ENCODE measurements at regions not wholly inside any gene's neighbourhood (a gene's known extent, or its start where the extent isn't known, plus 50 kb on each side); places are given as distances from the start of the nearest gene placed in this dataset.
A peak's percentile ranks its signal among the peaks of the same experiment; 100 is the strongest.

DNA sequence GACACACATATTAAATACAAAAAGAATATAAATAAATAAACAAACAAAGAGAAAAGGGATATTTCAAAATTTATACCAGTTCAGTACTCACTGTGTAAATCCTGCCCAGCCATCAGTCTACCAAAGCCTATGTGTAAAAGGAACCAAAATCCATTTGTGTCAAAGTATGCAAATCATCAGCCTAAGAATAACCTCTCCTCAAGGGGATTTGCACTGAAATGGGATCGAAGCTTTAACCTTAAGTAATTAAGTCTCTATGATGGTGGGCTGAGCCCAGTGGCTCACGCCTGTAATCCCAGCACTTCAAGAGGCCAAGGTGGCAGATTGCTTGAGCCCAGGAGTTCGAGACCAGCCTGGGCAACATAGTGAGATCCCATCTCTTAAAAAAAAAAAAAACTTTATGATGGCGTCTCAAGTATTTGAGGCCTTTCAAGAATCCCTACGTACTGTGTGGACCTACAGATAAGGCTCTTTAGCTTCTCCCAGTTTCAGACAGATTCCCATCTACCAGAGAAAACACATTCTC, 57.8 kb upstream of the METAP2 start:
- Histone ChIP-seq H3K27ac (peak overlapping the region in 1 of 4 donors; percentile 22), H3K27me3 (no peaks in the 10 kb centered on the region), H3K36me3 (no peaks in the 10 kb centered on the region), H3K4me3 (no peak overlapping the region), H3K4me1 (peaks cover 0 to 5% (median 2%) of the 10 kb centered on the region in 4 donors), H3K9me3 (no peaks in the 10 kb centered on the region)
- DNase-seq = no peak
- no peak for TF ChIP-seq POLR2AphosphoS5 (IDR thresholded peaks at IDR 0.05)
- TF ChIP-seq, protein P1, sequence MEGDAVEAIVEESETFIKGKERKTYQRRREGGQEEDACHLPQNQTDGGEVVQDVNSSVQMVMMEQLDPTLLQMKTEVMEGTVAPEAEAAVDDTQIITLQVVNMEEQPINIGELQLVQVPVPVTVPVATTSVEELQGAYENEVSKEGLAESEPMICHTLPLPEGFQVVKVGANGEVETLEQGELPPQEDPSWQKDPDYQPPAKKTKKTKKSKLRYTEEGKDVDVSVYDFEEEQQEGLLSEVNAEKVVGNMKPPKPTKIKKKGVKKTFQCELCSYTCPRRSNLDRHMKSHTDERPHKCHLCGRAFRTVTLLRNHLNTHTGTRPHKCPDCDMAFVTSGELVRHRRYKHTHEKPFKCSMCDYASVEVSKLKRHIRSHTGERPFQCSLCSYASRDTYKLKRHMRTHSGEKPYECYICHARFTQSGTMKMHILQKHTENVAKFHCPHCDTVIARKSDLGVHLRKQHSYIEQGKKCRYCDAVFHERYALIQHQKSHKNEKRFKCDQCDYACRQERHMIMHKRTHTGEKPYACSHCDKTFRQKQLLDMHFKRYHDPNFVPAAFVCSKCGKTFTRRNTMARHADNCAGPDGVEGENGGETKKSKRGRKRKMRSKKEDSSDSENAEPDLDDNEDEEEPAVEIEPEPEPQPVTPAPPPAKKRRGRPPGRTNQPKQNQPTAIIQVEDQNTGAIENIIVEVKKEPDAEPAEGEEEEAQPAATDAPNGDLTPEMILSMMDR (IDR thresholded peaks at IDR 0.05) = no peak
- TF ChIP-seq POLR2A (IDR thresholded peaks at IDR 0.05) = no peak
- TF ChIP-seq EP300 (IDR thresholded peaks at IDR 0.05; ENCODE audit: low read depth) = no peak
- intact Hi-C loops (cut with DNase I; ENCODE audit: low total_unique reads) = no loop called here
- WGBS, 2 donors (ENCODE audit: low coverage in 1 of 2) = 72% methylated on average over 5 of the region's 5 CpGs; no CpG with 5 or more reads in 1 of the 2 donors
- in situ Hi-C loops (cut with MboI; ENCODE audit: low pct_ligation_motif_present in 1 of 4, low pct_unique_long_range_greater_than_20kb in 1 of 4, low sequenced_read_pairs in 3 of 4) = no loop called here

DNA sequence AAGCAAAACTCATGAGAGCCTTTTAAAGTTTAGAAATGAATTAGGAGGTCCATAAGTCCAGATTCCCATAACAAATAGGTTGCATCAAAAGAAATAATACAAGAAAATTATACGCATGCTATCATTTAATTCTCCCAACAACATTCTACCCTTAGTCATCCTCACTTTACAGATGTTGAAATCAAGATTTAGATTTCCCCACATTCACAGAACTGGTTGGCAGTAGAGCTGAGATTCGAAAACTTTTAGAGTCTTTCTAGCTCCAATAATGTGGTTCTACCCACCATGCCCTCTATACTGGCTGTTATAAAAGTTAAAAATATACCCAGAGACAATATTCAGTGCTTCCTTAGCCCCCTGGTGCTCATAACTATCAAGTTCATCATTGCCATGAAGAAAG, 56.6 kb upstream of the METAP2 start:
- TF ChIP-seq EP300 (IDR thresholded peaks at IDR 0.05; ENCODE audit: low read depth) = no peak
- in situ Hi-C loops (cut with MboI; ENCODE audit: low pct_ligation_motif_present in 1 of 4, low pct_unique_long_range_greater_than_20kb in 1 of 4, low sequenced_read_pairs in 3 of 4) (no loop called here), intact Hi-C loops (cut with DNase I; ENCODE audit: low total_unique reads) (no loop called here)

DNA sequence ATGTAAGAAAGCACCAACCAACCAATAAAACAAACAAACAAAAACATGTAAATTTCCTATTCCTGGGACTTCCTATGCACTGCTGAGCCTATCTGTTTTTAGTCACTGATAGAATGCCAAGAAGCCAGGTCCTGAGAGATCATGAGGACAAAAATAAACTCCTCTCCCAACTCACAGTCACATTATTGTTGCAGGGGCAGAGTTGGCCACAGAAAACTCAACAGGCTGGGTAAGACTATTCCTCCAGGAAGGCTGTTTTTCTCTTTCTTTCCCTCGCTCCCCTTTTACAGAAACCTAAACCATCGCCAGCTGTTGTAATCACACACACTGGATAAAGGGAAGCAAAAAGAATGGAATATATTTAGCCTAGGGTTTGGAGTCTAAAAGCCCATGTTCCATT, 55.8 kb upstream of the METAP2 start:
- DNase-seq = no peak
- TF ChIP-seq POLR2AphosphoS5 (IDR thresholded peaks at IDR 0.05) (no peak), POLR2A (IDR thresholded peaks at IDR 0.05) (no peak), EP300 (IDR thresholded peaks at IDR 0.05; ENCODE audit: low read depth) (no peak)
- TF ChIP-seq, protein P1 (IDR thresholded peaks at IDR 0.05) = no peak
- Histone ChIP-seq H3K36me3 (no peaks in the 10 kb centered on the region), H3K4me3 (no peak overlapping the region), H3K4me1 (peaks cover 0 to 5% (median 2%) of the 10 kb centered on the region in 4 donors), H3K9me3 (no peaks in the 10 kb centered on the region), H3K27ac (peak overlapping the region in 1 of 4 donors; percentile 29), H3K27me3 (no peaks in the 10 kb centered on the region)
- in situ Hi-C loops (cut with MboI; ENCODE audit: low pct_ligation_motif_present in 1 of 4, low pct_unique_long_range_greater_than_20kb in 1 of 4, low sequenced_read_pairs in 3 of 4) = no loop called here
- 86% methylated on average over 2 of the region's 2 CpGs; no CpG with 5 or more reads in 1 of the 2 donors for WGBS, 2 donors (ENCODE audit: low coverage in 1 of 2)
- intact Hi-C loops (cut with DNase I; ENCODE audit: low total_unique reads) = no loop called here

More for the DNA sequence above, 56.6 kb upstream of the METAP2 start:
- Histone ChIP-seq H3K36me3 (no peaks in the 10 kb centered on the region), H3K4me3 (no peak overlapping the region), H3K27me3 (no peaks in the 10 kb centered on the region), H3K27ac (peak overlapping the region in 1 of 4 donors; percentile 29), H3K9me3 (no peaks in the 10 kb centered on the region), H3K4me1 (peaks cover 0 to 5% (median 2%) of the 10 kb centered on the region in 4 donors)
- WGBS, 2 donors (ENCODE audit: low coverage in 1 of 2) = 86 to 100% methylated on average over 1 to 2 of the region's 2 CpGs
- no peak for DNase-seq

Data from transverse colon (tissue), 4 donors.